ENCODE measurements at regions not wholly inside any gene's neighbourhood (a gene's known extent, or its start where the extent isn't known, plus 50 kb on each side); places are given as distances from the start of the nearest gene placed in this dataset.

- TF ChIP-seq, protein P1, sequence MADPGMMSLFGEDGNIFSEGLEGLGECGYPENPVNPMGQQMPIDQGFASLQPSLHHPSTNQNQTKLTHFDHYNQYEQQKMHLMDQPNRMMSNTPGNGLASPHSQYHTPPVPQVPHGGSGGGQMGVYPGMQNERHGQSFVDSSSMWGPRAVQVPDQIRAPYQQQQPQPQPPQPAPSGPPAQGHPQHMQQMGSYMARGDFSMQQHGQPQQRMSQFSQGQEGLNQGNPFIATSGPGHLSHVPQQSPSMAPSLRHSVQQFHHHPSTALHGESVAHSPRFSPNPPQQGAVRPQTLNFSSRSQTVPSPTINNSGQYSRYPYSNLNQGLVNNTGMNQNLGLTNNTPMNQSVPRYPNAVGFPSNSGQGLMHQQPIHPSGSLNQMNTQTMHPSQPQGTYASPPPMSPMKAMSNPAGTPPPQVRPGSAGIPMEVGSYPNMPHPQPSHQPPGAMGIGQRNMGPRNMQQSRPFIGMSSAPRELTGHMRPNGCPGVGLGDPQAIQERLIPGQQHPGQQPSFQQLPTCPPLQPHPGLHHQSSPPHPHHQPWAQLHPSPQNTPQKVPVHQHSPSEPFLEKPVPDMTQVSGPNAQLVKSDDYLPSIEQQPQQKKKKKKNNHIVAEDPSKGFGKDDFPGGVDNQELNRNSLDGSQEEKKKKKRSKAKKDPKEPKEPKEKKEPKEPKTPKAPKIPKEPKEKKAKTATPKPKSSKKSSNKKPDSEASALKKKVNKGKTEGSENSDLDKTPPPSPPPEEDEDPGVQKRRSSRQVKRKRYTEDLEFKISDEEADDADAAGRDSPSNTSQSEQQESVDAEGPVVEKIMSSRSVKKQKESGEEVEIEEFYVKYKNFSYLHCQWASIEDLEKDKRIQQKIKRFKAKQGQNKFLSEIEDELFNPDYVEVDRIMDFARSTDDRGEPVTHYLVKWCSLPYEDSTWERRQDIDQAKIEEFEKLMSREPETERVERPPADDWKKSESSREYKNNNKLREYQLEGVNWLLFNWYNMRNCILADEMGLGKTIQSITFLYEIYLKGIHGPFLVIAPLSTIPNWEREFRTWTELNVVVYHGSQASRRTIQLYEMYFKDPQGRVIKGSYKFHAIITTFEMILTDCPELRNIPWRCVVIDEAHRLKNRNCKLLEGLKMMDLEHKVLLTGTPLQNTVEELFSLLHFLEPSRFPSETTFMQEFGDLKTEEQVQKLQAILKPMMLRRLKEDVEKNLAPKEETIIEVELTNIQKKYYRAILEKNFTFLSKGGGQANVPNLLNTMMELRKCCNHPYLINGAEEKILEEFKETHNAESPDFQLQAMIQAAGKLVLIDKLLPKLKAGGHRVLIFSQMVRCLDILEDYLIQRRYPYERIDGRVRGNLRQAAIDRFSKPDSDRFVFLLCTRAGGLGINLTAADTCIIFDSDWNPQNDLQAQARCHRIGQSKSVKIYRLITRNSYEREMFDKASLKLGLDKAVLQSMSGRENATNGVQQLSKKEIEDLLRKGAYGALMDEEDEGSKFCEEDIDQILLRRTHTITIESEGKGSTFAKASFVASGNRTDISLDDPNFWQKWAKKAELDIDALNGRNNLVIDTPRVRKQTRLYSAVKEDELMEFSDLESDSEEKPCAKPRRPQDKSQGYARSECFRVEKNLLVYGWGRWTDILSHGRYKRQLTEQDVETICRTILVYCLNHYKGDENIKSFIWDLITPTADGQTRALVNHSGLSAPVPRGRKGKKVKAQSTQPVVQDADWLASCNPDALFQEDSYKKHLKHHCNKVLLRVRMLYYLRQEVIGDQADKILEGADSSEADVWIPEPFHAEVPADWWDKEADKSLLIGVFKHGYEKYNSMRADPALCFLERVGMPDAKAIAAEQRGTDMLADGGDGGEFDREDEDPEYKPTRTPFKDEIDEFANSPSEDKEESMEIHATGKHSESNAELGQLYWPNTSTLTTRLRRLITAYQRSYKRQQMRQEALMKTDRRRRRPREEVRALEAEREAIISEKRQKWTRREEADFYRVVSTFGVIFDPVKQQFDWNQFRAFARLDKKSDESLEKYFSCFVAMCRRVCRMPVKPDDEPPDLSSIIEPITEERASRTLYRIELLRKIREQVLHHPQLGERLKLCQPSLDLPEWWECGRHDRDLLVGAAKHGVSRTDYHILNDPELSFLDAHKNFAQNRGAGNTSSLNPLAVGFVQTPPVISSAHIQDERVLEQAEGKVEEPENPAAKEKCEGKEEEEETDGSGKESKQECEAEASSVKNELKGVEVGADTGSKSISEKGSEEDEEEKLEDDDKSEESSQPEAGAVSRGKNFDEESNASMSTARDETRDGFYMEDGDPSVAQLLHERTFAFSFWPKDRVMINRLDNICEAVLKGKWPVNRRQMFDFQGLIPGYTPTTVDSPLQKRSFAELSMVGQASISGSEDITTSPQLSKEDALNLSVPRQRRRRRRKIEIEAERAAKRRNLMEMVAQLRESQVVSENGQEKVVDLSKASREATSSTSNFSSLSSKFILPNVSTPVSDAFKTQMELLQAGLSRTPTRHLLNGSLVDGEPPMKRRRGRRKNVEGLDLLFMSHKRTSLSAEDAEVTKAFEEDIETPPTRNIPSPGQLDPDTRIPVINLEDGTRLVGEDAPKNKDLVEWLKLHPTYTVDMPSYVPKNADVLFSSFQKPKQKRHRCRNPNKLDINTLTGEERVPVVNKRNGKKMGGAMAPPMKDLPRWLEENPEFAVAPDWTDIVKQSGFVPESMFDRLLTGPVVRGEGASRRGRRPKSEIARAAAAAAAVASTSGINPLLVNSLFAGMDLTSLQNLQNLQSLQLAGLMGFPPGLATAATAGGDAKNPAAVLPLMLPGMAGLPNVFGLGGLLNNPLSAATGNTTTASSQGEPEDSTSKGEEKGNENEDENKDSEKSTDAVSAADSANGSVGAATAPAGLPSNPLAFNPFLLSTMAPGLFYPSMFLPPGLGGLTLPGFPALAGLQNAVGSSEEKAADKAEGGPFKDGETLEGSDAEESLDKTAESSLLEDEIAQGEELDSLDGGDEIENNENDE (IDR thresholded peaks at IDR 0.05; ENCODE audit: insufficient replicate concordance, low read length): no peak
- no peak for TF ChIP-seq TAF1 (IDR thresholded peaks at IDR 0.05; ENCODE audit: low read depth, low read length)
- TF ChIP-seq GABPA (IDR thresholded peaks at IDR 0.05; ENCODE audit: borderline replicate concordance, insufficient read depth, low read length): no peak
- no peak for TF ChIP-seq JUN (IDR thresholded peaks at IDR 0.05; ENCODE audit: low read depth, low read length)
- TF ChIP-seq E2F6 (IDR thresholded peaks at IDR 0.05): no peak
Observed at GRCh38 chr6:132887204-132887603, 72.8 kb downstream of the RPS12 start (continued).

Measured in H1 (cell line).